Fibroblast of skin of right quadriceps (primary cell): ENCODE measurements at regions not wholly inside any gene's neighbourhood (a gene's known extent, or its start where the extent isn't known, plus 50 kb on each side); places are given as distances from the start of the nearest gene placed in this dataset.
"Not testable (repeated sequence)": the region's sequence is repeated elsewhere in the genome, so short reads cannot be mapped to it uniquely, and the experiment has no call there.

Source experiments
- DNase-seq: peaks from one replicate; pipeline ENCODE4 v3.0.0-alpha.2; 2013

DNA sequence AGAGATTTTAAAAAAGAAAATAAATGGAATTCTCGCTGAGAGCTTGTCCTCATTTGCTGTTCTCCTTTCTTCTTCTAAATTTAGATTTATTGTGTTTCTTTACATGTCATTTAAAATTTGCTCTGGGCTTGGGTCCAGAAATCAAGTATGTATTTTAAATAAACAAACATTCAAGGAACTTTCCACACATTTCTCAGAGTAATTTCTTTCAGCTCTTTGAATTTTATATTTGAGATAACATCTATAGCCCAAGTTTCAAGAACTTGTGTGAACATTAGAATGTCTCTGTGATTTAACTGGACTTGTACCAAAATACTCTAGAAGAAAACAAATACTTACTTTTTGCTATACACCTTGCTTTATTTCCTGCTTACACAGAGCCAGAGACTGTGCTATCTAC is 192.3 kb downstream of the TMEM200A start:
- DNase-seq = no peak

- peak; percentile 9 for DNase-seq
Measured at GRCh38 chr6:130559166-130559565, 193.3 kb downstream of the TMEM200A start.

DNA sequence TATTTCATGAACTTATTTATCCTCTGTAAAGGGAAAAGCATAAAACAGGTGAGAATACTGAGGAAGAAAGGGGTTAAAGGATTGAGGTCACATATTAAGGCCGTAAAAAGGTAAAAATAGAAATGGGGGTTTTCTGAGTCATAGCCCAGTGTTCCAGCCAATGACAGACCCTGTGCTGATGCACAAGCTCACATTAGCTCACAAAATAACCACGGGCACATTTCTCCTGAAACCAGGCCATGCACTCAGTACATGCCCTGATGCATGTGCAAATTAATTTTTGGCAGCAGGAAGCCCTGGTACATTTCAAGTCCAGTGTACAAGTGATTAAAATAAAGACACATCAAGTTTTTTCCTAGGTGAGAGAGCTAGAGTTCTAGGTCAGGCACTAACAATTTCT is 194.4 kb downstream of the TMEM200A start:
- peak; percentile 36 for DNase-seq

DNA sequence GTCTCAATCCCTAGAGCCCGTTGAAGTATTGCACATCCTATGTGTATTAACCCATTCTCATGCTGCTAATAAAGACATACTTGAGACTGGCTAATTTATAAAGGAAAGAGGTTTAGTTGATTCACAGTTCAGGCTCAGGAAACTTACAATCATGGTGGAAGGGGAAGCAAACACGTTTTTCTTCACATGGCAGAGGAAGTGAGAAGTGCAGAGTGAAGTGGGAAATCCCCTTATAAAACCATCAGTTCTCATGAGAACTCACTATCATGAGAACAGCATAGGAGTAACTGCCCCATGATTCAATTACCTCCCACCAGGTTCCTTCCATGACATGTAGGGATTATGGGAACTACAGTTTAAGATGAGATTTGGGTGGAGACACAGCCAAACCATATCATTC is 195.3 kb downstream of the TMEM200A start:
- DNase-seq = not testable (repeated sequence)

GRCh38 chr6:130565696-130566095 is 199.9 kb downstream of the TMEM200A start:
- no peak for DNase-seq

DNA sequence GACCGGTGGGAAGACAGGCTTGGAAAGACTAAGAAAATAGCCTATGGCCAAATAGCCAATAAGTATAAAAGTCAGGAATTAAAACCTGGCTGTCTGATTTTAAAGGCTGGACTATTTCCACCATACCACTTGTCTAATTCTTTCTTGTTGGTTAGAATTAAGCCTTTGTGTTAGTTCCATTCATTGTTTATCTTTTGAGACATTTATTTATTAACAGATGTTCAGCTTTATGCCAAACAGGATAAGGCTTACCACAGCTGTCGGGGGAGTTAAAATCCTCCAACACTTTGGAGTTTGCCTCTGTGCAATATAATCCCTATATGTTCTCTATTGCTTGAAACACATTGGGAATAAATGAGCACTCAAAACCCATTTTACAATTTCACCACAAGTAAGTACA is 208.3 kb downstream of the TMEM200A start:
- DNase-seq = no peak

GRCh38 chr6:130575557-130575956 is 209.7 kb downstream of the TMEM200A start:
- no peak for DNase-seq

DNA sequence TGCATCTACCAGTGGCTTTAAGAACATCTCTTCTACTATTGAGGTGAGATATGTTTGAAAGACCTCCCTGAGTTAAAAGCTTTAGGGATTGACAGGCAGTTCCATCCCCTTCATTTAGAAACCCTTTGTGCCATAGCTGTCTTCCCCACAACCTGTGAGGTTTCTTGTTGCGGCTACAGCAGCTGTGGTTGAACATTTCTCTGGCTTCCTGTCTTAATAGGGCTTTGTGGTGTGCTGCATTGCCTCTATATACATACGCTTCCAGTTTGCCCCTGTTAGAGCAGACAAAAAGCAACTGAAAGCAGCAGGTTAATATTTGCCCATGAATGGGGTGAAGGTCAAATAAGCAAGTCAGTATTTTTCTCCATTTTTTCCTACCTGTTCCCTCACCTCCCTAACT is 210.2 kb downstream of the TMEM200A start:
- DNase-seq = no peak

DNA sequence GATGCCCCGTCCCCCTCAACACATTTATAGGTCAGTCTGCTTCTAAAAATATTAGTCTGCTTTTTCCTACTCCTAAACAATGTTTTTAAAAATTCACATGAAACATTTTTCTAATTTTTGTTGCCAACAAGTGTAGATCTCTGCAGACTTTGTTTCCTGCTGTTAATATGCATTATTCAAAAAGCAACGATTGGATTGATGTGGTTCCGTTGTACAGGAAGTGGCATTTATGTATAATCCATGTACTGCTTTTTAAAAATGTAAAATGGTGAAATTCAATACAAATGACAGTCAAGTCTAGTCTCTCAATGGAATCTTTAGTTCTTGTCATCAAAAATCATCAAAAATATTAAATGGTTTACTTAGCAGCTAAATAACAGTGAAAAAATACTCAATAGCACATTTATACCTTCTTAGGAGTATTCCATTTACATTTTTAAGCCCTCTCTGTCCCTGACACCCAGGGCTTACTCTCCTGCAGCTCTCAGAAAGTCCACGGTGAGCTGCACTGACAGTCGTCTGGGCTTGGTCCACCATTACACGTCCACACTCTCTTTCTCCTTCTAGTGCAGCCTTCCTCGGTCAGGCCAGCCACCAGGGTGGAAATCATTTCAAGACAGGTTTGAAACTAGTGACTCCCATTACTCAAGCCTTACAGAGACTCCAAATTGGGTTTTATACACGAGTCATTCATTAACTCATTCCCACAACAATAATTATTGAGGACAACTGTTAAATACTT is 211.5 kb downstream of the TMEM200A start:
- no peak for DNase-seq

DNA sequence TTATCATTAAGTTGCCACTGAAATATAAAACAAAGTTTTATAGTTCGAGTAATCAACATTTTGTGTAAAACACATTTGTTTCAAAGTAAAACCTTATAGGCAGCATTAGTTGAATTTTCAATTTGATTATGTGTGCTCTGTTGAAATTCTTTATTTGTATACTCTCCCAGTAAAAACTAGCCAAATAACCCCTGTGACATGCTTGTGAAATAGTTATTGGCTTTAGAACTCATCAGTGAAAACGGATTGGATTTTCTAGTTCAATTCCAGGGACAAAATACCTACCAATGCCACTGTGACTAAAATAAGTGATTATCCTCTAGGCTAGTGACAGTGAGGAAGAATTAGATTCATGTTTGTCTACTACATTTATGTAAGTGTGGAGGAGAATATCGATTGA is 212.9 kb downstream of the TMEM200A start:
- DNase-seq = no peak

- DNase-seq = no peak
Measured at GRCh38 chr6:130583268-130583667, 217.5 kb downstream of the TMEM200A start.

GRCh38 chr6:130585587-130585986 is 219.8 kb downstream of the TMEM200A start:
- no peak for DNase-seq

- peak; percentile 94 for DNase-seq
Measured at GRCh38 chr6:130587778-130588520, 222.1 kb downstream of the TMEM200A start.

GRCh38 chr6:130593200-130593599 is 227.4 kb downstream of the TMEM200A start:
- DNase-seq = no peak

DNA sequence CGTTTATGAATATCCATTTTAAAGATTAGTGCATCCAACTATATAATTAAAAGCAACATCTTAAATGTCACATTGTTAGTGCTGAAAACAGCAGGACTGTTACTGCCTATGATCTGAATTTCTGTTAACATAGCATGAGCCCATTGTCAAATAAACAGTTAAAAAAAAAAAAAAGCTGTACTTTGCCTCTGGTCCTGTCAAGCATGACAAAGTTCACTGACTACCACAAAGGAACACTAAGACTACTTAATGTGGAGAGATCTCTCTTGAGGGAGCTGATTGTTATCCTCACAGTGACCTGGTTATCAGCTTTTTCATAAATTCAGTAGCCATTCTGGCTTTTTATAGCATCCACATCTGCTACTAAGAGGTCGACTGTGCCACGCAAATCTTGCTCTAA is 228.1 kb downstream of the TMEM200A start:
- no peak for DNase-seq

DNA sequence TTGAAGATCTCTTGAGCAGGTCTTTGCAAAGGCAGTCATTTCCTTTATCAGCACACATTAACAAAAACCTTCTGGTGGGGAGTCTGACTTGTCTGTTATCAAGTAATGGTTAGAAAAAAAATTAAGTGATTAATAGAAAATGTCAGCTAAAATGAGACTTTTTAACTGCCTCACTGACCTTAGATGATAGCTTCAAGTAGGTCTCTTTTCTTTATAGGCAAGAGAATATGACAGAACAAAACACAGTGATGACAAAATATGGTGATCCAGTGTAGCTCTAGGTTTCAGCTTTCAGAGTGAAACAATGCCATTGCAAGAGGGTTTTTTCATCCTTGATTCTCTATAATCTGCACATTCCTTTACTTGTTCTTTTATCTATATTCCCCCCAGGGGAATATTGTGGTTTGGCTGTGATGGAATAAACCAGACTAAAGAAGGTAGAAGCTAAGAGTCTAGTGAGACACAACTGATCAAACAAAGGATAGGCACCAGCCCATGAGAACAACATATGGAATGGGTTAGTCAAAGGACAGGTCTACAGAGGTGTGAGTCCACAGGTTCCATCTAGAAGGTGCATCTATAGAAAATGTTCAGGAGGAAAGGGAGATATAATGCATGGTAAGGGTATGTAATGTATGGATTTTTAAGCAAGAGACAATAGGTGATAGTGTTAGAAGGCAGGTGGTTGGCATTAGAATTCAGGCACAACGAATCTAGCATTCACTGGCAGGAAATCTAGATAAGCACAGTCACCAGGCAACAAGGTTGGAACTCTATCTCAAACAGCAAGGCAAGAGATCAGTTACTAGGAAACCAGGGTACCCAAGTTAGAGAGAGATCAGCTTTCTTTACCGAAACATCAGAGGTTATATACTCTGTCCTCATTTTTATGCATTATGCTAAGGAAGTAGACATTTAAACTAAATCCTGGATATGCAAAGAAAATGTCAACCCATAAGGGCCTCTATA is 228.9 kb upstream of the SMLR1 start:
- DNase-seq = peak; percentile 71

DNA sequence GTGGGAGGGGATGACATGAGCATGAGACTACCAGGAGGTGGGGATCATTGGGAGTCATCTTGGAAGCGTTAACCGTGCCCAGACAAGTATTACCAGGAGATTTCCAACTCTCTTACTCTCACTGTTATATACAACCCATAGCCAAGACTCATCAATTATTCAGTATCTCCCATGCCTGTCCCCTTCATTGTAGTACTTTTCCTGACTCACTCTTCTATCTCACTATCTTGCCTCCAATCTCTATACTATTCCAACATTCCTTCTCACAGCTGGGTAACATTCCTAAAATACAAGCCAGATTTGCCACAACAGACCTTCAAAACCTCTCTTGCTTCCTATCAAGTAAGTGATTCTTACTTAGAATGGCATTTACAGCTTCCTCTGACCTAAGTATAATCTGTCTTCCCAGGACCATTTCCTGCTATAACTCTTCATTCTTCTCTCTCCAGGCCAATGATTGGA is 226.3 kb upstream of the SMLR1 start:
- peak; percentile 96 for DNase-seq

DNA sequence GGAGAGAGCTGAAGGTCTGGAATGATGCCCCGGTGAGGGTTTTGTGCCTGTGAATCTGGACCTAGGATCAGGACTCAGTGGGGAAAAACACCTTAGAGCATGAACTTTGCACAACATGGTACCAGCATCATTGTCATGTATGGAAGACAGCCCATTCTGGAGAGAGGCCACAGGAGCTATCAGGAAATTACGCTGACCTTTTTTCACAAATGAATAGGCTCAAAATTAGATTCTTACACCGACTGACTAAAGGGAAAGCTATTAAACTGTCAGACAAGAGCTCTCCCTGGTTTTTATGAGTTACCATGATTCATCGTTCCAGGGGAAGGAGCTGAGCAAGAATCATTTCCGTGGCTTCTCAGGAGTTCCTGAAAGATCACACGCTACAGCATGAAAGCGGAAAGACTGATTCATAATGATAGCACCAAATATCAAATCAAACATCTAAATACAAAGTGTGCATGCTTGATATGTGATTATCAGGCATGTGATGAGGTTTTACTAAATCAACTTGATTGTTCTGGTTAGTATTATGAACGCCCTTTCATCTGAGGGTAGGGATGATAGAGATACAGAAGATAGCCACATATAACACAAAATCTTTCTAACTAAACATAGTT is 224.9 kb upstream of the SMLR1 start:
- DNase-seq = peak; percentile 99

DNA sequence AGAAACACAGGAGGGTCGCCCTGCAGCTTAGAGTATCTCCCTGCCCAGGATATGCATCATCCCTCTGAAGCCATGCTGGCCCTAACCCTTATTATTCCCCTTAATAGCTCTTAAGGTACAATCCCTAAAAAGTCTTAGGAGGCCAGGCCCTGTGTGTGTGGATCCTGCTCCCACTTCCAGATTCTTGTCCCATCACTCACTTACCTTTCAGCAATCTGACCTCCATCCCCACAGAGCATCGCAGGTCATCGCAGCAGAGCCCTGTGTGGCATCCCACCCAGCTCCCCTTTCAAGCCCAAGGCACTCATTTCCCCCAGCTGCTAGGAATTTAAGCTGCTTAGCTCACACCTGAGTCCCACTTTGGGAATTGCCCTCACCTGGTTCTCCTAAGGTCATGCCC is 223.8 kb upstream of the SMLR1 start:
- DNase-seq = no peak

DNA sequence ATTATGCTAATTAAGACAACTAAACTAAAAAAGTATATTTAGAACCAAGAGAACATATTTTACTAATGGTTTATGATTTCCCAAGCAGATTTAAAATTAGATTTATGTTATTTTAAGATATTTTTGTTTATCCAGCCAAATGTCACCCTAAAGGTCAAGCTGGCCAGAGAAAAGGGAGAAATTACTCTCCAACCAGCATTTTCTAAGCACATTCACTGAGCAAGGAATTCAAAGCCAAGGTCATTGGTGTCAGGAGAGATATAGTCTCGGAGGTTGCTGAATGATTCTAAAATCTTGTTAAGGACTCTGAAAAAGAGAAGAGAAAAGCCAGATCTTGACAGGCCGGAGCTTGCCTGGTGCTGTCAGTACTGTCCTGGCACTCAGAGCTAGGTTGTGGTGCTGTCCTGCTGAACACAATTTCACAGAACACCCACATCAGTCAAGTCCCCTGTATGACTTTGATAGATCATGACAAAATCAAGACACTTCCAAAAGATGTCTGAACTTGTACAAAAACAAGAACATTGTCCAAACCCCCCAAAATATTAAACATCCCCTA is 222.3 kb upstream of the SMLR1 start:
- no peak for DNase-seq

DNA sequence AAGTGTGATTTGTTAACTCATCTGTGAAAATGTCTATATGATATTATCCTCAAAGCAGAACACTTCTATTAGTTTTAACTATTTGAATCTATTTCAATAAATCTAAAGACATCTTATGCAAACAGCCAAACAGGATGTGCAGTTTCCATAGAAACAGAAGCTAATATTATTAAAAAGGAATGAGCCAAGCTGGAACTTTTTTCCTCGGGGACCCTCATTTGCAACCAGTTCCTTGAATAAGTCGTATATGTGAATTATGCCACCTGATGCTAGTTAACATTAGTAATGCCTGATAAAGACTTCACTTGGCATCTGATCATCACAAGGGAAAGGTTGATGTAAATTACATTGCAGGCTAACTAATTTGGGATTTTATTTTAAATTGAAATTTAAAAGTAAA is 216.9 kb upstream of the SMLR1 start:
- DNase-seq = peak; percentile 23

DNA sequence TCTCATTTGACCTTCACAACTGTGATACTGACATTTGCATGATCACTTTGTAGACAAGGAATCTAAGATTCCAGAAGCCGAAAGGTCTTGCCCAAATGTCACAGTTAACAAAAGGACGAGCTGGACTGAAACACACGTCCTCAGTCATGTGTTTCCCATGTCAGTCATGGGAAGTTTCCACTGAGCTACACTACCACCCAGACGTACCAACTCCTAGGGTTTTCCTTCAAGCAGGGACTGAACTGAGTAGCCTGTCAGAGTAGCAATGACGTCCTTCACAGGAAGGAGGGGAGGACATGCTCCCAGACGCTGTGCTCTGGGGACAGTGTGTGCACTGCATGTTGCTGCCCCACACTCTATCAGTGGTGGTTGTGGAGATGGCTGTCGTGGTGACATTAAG is 215.8 kb upstream of the SMLR1 start:
- no peak for DNase-seq
